ENCODE measurements at regions not wholly inside any gene's neighbourhood (a gene's known extent, or its start where the extent isn't known, plus 50 kb on each side); places are given as distances from the start of the nearest gene placed in this dataset.

GRCh38 chr2:234676783-234677450 lies 180.0 kb upstream of the ARL4C start:
- H3K4ac ChIP-seq (ENCODE audit: low read depth, low read length), result no peak overlapping the region
- peak overlapping the region; percentile 61 for H3K27ac ChIP-seq (ENCODE audit: insufficient read length, low read depth, low read length)
- H3K14ac ChIP-seq (ENCODE audit: insufficient read depth, low read length), result no peak overlapping the region
- peaks cover 5 to 33% (median 7%) of the 10 kb centered on the region in 3 experiments for H3K36me3 Mint-ChIP-seq (ENCODE audit: insufficient read depth in 1 of 3, low read depth in 3 of 3)
- H4K91ac ChIP-seq (ENCODE audit: insufficient read length, low read depth, low read length), result no peak overlapping the region
- no peak overlapping the region for H2BK5ac ChIP-seq (ENCODE audit: insufficient read length, low read length)
- H3K4me3 Mint-ChIP-seq, result no peak overlapping the region
- H3K79me1 ChIP-seq (ENCODE audit: insufficient read depth, low read depth, low read length, poor library complexity, severe bottlenecking), result no peaks in the 10 kb centered on the region
- peak overlapping the region; percentile 76 to 91 (median 83); a peak in 5 of 7 replicates for H3K27ac Mint-ChIP-seq
- peak overlapping the region; percentile 24 for H2BK120ac ChIP-seq (ENCODE audit: low read depth, low read length, poor library complexity, severe bottlenecking)
- H3K4me2 ChIP-seq (ENCODE audit: insufficient read depth, insufficient read length, low read length), result no peak overlapping the region
- no peak overlapping the region for H3K9ac ChIP-seq (ENCODE audit: extremely low read depth, insufficient read length, low read length)
- H4K20me1 ChIP-seq (ENCODE audit: control insufficient read depth, insufficient read depth, insufficient read length), result no peaks in the 10 kb centered on the region
- peaks cover 12% of the 10 kb centered on the region for H3K4me1 ChIP-seq (ENCODE audit: insufficient read depth, low read length)
- H4K8ac ChIP-seq (replicated peaks; ENCODE audit: insufficient read length, low read depth, low read length), result no peak overlapping the region
- H3K4me1 Mint-ChIP-seq, result peaks cover 37 to 41% of the 10 kb centered on the region in 2 experiments
- H2AK5ac ChIP-seq (ENCODE audit: insufficient read length, low read length), result no peak overlapping the region
- no peaks in the 10 kb centered on the region for H3K79me2 ChIP-seq (ENCODE audit: insufficient read depth, low read length)
- H3K18ac ChIP-seq (ENCODE audit: insufficient read length, low read depth, low read length), result no peak overlapping the region
- H2BK12ac ChIP-seq (ENCODE audit: insufficient read length, low read depth, low read length), result no peak overlapping the region
- H3K9me3 ChIP-seq (ENCODE audit: control insufficient read depth, low read depth, low read length), result no peaks in the 10 kb centered on the region
- peaks cover 13 to 24% of the 10 kb centered on the region in 2 experiments; a peak in 4 of 5 replicates for H3K9me3 Mint-ChIP-seq
- peak; percentile 47 for DNase-seq
- no peaks in the 10 kb centered on the region for H3K23me2 ChIP-seq (ENCODE audit: insufficient read length, low read depth, low read length, poor library complexity, severe bottlenecking)
- no CpG with 5 or more reads among the region's 8 CpGs for WGBS (ENCODE audit: extremely low coverage, insufficient read length, low lambda C conversion rate)
- H4K5ac ChIP-seq (ENCODE audit: insufficient read length, low read depth, low read length), result no peak overlapping the region
- H3K23ac ChIP-seq (ENCODE audit: insufficient read length, low read depth, low read length), result no peak overlapping the region
- no peak overlapping the region for H3T11ph ChIP-seq (ENCODE audit: low read length)
- H3K56ac ChIP-seq (ENCODE audit: insufficient read length, low read depth, low read length), result no peak overlapping the region
- H3K27me3 ChIP-seq (ENCODE audit: insufficient read depth, low read length), result no peaks in the 10 kb centered on the region
- no peak overlapping the region for H2BK20ac ChIP-seq (ENCODE audit: low read depth, low read length, poor library complexity, severe bottlenecking)
- peaks cover 4% of the 10 kb centered on the region; the same call in 1 of the 2 replicates for H3K27me3 Mint-ChIP-seq (ENCODE audit: low read depth)
- H2BK15ac ChIP-seq (ENCODE audit: low read depth, low read length), result no peak overlapping the region
- TF ChIP-seq CTCF (conservative IDR thresholded peaks at IDR 0.05), result no peak
- no peak overlapping the region for H2AFZ ChIP-seq (ENCODE audit: low read length)
